ENCODE measurements at regions not wholly inside any gene's neighbourhood (a gene's known extent, or its start where the extent isn't known, plus 50 kb on each side); places are given as distances from the start of the nearest gene placed in this dataset.

DNA sequence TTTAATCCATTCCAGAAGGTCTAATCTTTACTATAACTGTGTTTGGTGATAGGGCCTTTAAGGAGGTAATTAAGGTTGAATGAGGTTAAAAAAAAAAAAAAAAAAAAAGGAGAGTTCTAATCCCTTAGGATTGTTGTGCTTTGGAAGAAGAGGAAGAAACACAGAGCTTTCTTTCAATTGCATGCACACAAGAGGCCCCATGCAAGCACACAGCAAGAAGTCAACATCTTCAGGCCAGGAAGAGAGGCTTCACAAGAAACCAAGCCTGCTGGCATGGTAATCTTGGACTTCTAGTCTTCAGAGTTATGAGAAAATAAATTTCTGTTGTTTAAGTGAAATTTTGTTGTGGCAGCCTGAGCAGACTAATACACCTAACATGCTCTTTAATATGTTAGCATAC is 118.6 kb downstream of the NAA11 start:
- TF ChIP-seq, protein P1, sequence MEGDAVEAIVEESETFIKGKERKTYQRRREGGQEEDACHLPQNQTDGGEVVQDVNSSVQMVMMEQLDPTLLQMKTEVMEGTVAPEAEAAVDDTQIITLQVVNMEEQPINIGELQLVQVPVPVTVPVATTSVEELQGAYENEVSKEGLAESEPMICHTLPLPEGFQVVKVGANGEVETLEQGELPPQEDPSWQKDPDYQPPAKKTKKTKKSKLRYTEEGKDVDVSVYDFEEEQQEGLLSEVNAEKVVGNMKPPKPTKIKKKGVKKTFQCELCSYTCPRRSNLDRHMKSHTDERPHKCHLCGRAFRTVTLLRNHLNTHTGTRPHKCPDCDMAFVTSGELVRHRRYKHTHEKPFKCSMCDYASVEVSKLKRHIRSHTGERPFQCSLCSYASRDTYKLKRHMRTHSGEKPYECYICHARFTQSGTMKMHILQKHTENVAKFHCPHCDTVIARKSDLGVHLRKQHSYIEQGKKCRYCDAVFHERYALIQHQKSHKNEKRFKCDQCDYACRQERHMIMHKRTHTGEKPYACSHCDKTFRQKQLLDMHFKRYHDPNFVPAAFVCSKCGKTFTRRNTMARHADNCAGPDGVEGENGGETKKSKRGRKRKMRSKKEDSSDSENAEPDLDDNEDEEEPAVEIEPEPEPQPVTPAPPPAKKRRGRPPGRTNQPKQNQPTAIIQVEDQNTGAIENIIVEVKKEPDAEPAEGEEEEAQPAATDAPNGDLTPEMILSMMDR (IDR thresholded peaks at IDR 0.05): no peak
- Mint-ChIP-seq H3K27me3 (no peaks in the 10 kb centered on the region), H3K36me3 (ENCODE audit: low read depth) (no peaks in the 10 kb centered on the region), H3K27ac (no peak overlapping the region), H3K4me1 (ENCODE audit: low read depth) (no peaks in the 10 kb centered on the region), H3K9me3 (peaks cover 4% of the 10 kb centered on the region), H3K4me3 (no peak overlapping the region)
- intact Hi-C loops (cut with DNase I, micrococcal nuclease): no loop called here
- ChIA-PET POLR2A (no interaction called here), CTCF (no interaction called here)
- no peak for DNase-seq
- no peaks in the 10 kb centered on the region for H3K9me3 ChIP-seq (ENCODE audit: control insufficient read depth in 1 of 2, insufficient read depth in 1 of 2, low read length in 2 of 2)
- no peak for ATAC-seq (ENCODE audit: poor library complexity)
- H3K4me3 ChIP-seq (ENCODE audit: low read length): no peak overlapping the region
- no peaks in the 10 kb centered on the region for H3K36me3 ChIP-seq (ENCODE audit: insufficient read depth, low read length)
- H3K4me1 ChIP-seq (ENCODE audit: insufficient read depth, low read length): no peaks in the 10 kb centered on the region
- H3K27ac ChIP-seq (ENCODE audit: low read depth in 1 of 2, low read length in 2 of 2): no peak overlapping the region
- no peaks in the 10 kb centered on the region for H3K27me3 ChIP-seq (ENCODE audit: control insufficient read depth in 1 of 2, insufficient read depth in 2 of 2, low read length in 2 of 2)

- Mint-ChIP-seq H3K4me1 (ENCODE audit: low read depth) (no peaks in the 10 kb centered on the region), H3K27ac (no peak overlapping the region), H3K4me3 (no peak overlapping the region), H3K27me3 (no peaks in the 10 kb centered on the region), H3K9me3 (peaks cover 4% of the 10 kb centered on the region), H3K36me3 (ENCODE audit: low read depth) (no peaks in the 10 kb centered on the region)
- ChIA-PET CTCF (no interaction called here), POLR2A (no interaction called here)
- TF ChIP-seq, protein P1 (IDR thresholded peaks at IDR 0.05): no peak
- intact Hi-C loops (cut with DNase I, micrococcal nuclease): no loop called here
- no peaks in the 10 kb centered on the region for H3K9me3 ChIP-seq (ENCODE audit: control insufficient read depth in 1 of 2, insufficient read depth in 1 of 2, low read length in 2 of 2)
- no peaks in the 10 kb centered on the region for H3K4me1 ChIP-seq (ENCODE audit: insufficient read depth, low read length)
- H3K27me3 ChIP-seq (ENCODE audit: control insufficient read depth in 1 of 2, insufficient read depth in 2 of 2, low read length in 2 of 2): no peaks in the 10 kb centered on the region
- no peaks in the 10 kb centered on the region for H3K36me3 ChIP-seq (ENCODE audit: insufficient read depth, low read length)
- ATAC-seq (ENCODE audit: poor library complexity) (no peak), DNase-seq (no peak)
- no peak overlapping the region for H3K4me3 ChIP-seq (ENCODE audit: low read length)
- no peak overlapping the region for H3K27ac ChIP-seq (ENCODE audit: low read depth in 1 of 2, low read length in 2 of 2)
Measured at GRCh38 chr4:79206660-79207059, 119.2 kb downstream of the NAA11 start.

GRCh38 chr4:79205121-79205520 is 120.7 kb downstream of the NAA11 start:
- DNase-seq (no peak), ATAC-seq (ENCODE audit: poor library complexity) (no peak)
- Mint-ChIP-seq H3K4me3 (no peak overlapping the region), H3K4me1 (ENCODE audit: low read depth) (no peaks in the 10 kb centered on the region), H3K9me3 (peaks cover 4% of the 10 kb centered on the region), H3K27me3 (no peaks in the 10 kb centered on the region), H3K27ac (no peak overlapping the region), H3K36me3 (ENCODE audit: low read depth) (no peaks in the 10 kb centered on the region)
- no peaks in the 10 kb centered on the region for H3K4me1 ChIP-seq (ENCODE audit: insufficient read depth, low read length)
- intact Hi-C loops (cut with DNase I, micrococcal nuclease): no loop called here
- no peak overlapping the region for H3K27ac ChIP-seq (ENCODE audit: low read depth in 1 of 2, low read length in 2 of 2)
- no peaks in the 10 kb centered on the region for H3K9me3 ChIP-seq (ENCODE audit: control insufficient read depth in 1 of 2, insufficient read depth in 1 of 2, low read length in 2 of 2)
- ChIA-PET POLR2A (no interaction called here), CTCF (no interaction called here)
- H3K36me3 ChIP-seq (ENCODE audit: insufficient read depth, low read length): no peaks in the 10 kb centered on the region
- no peak overlapping the region for H3K4me3 ChIP-seq (ENCODE audit: low read length)
- H3K27me3 ChIP-seq (ENCODE audit: control insufficient read depth in 1 of 2, insufficient read depth in 2 of 2, low read length in 2 of 2): no peaks in the 10 kb centered on the region
- TF ChIP-seq, protein P1 (IDR thresholded peaks at IDR 0.05): no peak
